IPS-NIHi7 (cell line): ENCODE measurements at regions not wholly inside any gene's neighbourhood (a gene's known extent, or its start where the extent isn't known, plus 50 kb on each side); places are given as distances from the start of the nearest gene placed in this dataset.
"Not testable (repeated sequence)": the region's sequence is repeated elsewhere in the genome, so short reads cannot be mapped to it uniquely, and the experiment has no call there.

Experiments
- DNase-seq: peaks from one replicate; pipeline ENCODE4 v3.0.0; 2012; ENCODE audit warnings: mixed read lengths; ENCODE audit errors: extremely low spot score

GRCh38 chr3:177358091-177358976, 161.1 kb upstream of the TBL1XR1 start:
- peak; percentile 59 for DNase-seq

GRCh38 chr3:177358977-177359592, 161.8 kb upstream of the TBL1XR1 start:
- peak; percentile 60 for DNase-seq

GRCh38 chr3:177359593-177360357, 162.5 kb upstream of the TBL1XR1 start:
- peak; percentile 89 for DNase-seq

- DNase-seq = no peak
Measured at GRCh38 chr3:177361081-177361938, 164.0 kb upstream of the TBL1XR1 start.

- no peak for DNase-seq
Measured at GRCh38 chr3:177362626-177363025, 165.3 kb upstream of the TBL1XR1 start.

GRCh38 chr3:177364236-177364635, 167.0 kb upstream of the TBL1XR1 start:
- no peak for DNase-seq

GRCh38 chr3:177365294-177365693, 168.0 kb upstream of the TBL1XR1 start:
- not testable (repeated sequence) for DNase-seq

- DNase-seq = no peak
Measured at GRCh38 chr3:177367788-177368187, 170.5 kb upstream of the TBL1XR1 start.

GRCh38 chr3:177370246-177370822, 173.1 kb upstream of the TBL1XR1 start:
- no peak for DNase-seq

- DNase-seq = no peak
Measured at GRCh38 chr3:177371146-177371545, 173.9 kb upstream of the TBL1XR1 start.

GRCh38 chr3:177371888-177372287, 174.6 kb upstream of the TBL1XR1 start:
- DNase-seq = no peak

- DNase-seq = no peak
Measured at GRCh38 chr3:177374323-177374722, 177.0 kb upstream of the TBL1XR1 start.

GRCh38 chr3:177375316-177375715, 178.0 kb upstream of the TBL1XR1 start:
- DNase-seq = no peak

- no peak for DNase-seq
Measured at GRCh38 chr3:177377166-177377565, 179.9 kb upstream of the TBL1XR1 start.

GRCh38 chr3:177378168-177378567, 180.9 kb upstream of the TBL1XR1 start:
- DNase-seq = no peak

- no peak for DNase-seq
Measured at GRCh38 chr3:177379045-177379444, 181.8 kb upstream of the TBL1XR1 start.

- no peak for DNase-seq
Measured at GRCh38 chr3:177381070-177381469, 183.8 kb upstream of the TBL1XR1 start.

GRCh38 chr3:177382944-177383343, 185.7 kb upstream of the TBL1XR1 start:
- no peak for DNase-seq

GRCh38 chr3:177385186-177385585, 187.9 kb upstream of the TBL1XR1 start:
- no peak for DNase-seq

GRCh38 chr3:177385831-177386301, 188.6 kb upstream of the TBL1XR1 start:
- DNase-seq = no peak

- no peak for DNase-seq
Measured at GRCh38 chr3:177388209-177388608, 190.9 kb upstream of the TBL1XR1 start.
